PFSK-1 (cell line): ENCODE measurements at regions not wholly inside any gene's neighbourhood (a gene's known extent, or its start where the extent isn't known, plus 50 kb on each side); places are given as distances from the start of the nearest gene placed in this dataset.

Experiments used
- FOXP2 ChIP-seq: optimal IDR thresholded peaks from 2 replicates; pipeline ENCODE3; 2011; ENCODE audit warnings: borderline replicate concordance, control low read depth, inconsistent platforms; ENCODE audit not compliant: insufficient read depth; ENCODE audit errors: extremely low read length, extremely low read depth
- POLR2AphosphoS5 ChIP-seq: IDR thresholded peaks from 2 replicates; pipeline ENCODE4 v1.6.1; 2012; ENCODE audit warnings: low read depth, mild to moderate bottlenecking, control low read depth, low read length, moderate library complexity
- REST ChIP-seq, 2 experiments: IDR thresholded peaks; 2 replicates each; pipeline versions ENCODE4 v1.6.1 to v1.8.0; 2011 to 2012; ENCODE audit warnings: low read depth in 2 of 2, low read length in 2 of 2, control low read depth in 1 of 2, inconsistent platforms in 1 of 2, mild to moderate bottlenecking in 1 of 2, moderate library complexity in 1 of 2; ENCODE audit not compliant: insufficient read depth in 1 of 2
- SIN3A ChIP-seq: IDR thresholded peaks from 2 replicates; pipeline ENCODE4 v1.6.1; 2012; ENCODE audit warnings: mild to moderate bottlenecking, low read length, moderate library complexity, borderline replicate concordance; ENCODE audit not compliant: insufficient read depth
- TAF1 ChIP-seq: IDR thresholded peaks from 2 replicates; pipeline ENCODE4 v1.6.1; 2012; ENCODE audit warnings: low read length, control low read depth, borderline replicate concordance; ENCODE audit not compliant: insufficient read depth

DNA sequence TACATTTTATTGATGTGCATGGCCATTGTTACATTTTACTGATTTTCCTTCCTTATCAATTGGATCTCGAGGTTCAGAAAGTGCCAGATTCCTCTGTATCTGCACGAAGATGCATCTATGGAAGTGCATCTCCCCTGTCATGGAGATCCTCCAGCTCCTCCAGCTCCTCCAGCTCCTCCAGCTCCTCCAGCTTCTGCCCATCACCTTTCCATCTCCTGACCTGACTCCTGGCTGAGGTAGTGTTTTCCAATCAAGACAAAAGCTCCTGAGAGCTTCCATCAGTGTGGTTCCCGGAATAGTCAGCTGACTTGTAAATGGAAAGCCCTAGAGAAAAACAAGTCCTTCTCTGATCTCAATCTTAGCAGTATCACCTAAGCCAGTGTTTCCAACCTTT is 90.8 kb upstream of the KLF6 start:
- TF ChIP-seq TAF1, result no peak
- TF ChIP-seq POLR2AphosphoS5, result no peak
- no peak for TF ChIP-seq REST (IDR thresholded peaks at IDR 0.05; ENCODE audit: insufficient read depth in 1 of 2, low read depth in 2 of 2, low read length in 2 of 2)
- no peak for TF ChIP-seq SIN3A
- no peak for TF ChIP-seq FOXP2

DNA sequence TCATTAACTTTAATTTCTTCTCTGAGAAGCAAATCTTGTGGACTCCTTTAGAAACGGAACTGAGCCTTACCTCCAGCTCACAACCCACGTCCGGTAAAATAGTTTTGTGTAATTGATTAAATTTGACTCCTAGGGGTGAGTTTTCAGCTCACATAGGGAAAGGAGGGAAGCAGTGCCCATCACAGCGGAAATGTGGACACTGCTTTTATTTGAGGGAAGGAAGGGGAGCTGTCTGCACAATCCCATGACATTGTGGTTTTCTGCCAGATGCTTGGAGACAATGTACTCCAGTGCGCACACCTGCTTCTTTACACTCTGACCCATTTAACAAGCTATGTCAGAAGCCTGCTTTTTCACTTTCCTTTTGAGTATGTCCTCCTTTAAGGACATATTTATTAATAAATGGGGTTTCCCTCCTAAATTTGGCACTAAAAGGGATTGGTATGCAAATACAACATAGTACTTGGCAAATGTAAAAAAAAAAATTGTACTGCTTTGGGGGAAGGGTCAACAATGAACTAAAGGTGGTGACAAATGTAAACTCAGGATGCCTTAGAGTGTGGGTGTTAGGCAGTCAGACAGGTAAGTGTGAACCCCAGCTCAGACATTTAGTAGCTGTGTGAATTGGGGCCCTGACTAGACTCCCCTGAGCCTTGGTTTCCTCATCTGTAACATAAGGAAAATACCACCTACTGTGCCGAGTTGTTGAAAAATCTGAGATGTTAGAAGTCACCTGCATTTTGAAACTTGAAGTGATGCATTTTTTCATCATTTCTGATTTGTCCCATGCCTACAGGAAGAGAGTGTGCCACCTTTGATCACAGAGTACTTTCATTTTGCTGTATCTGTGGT is 90.2 kb upstream of the KLF6 start:
- TF ChIP-seq SIN3A, result no peak
- no peak for TF ChIP-seq POLR2AphosphoS5
- no peak for TF ChIP-seq REST (IDR thresholded peaks at IDR 0.05; ENCODE audit: insufficient read depth in 1 of 2, low read depth in 2 of 2, low read length in 2 of 2)
- no peak for TF ChIP-seq TAF1
- TF ChIP-seq FOXP2, result no peak

- TF ChIP-seq FOXP2, result no peak
- TF ChIP-seq POLR2AphosphoS5, result no peak
- TF ChIP-seq SIN3A, result no peak
- no peak for TF ChIP-seq REST (IDR thresholded peaks at IDR 0.05; ENCODE audit: insufficient read depth in 1 of 2, low read depth in 2 of 2, low read length in 2 of 2)
- no peak for TF ChIP-seq TAF1
Observed at GRCh38 chr10:3873728-3874461, 88.9 kb upstream of the KLF6 start.

DNA sequence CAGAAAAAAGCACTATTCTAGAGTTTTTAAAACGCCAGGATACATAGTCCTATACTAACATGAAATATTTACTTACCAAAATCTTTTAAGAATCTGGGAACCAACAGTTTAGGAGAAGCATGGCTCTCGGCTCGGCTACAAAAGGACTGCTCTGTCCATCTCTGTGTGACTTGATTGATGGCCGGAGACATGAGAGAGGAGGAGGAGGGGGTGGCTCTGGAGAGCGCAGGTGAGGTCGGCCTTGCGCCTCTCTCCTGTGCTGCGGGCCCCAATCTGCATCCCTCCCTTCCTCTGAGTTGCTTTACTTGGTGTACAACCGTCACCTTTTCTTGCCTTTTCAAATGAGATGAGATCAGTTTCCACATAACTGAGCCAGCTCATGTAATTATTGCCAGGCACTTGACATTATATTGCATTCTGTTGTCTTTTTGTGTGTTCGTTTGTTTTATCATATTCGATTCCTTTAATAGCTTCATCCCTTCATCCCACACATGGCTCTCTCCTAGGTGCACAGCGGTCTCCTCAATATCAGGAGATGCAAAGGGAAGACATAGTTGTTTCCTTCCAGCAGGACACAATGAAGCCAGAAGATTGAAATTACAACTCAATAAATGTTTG is 87.8 kb upstream of the KLF6 start:
- TF ChIP-seq FOXP2, result no peak
- TF ChIP-seq REST (IDR thresholded peaks at IDR 0.05; ENCODE audit: insufficient read depth in 1 of 2, low read depth in 2 of 2, low read length in 2 of 2), result no peak
- TF ChIP-seq POLR2AphosphoS5, result no peak
- TF ChIP-seq TAF1, result no peak
- no peak for TF ChIP-seq SIN3A
